IMR-90 (cell line): ENCODE measurements at regions not wholly inside any gene's neighbourhood (a gene's known extent, or its start where the extent isn't known, plus 50 kb on each side); places are given as distances from the start of the nearest gene placed in this dataset.

Experiments used
- BHLHE40 ChIP-seq: fragments of 150-350 bp; IDR thresholded peaks from 2 replicates; pipeline ENCODE4 v1.6.1; 2016; ENCODE audit warnings: mild to moderate bottlenecking, low read depth, low read length
- CEBPB ChIP-seq: IDR thresholded peaks from 2 replicates; pipeline ENCODE4 v1.6.1; 2012; ENCODE audit warnings: low read depth, low read length, improper control_type of control experiment
- CTCF ChIP-seq: conservative IDR thresholded peaks from 2 replicates; pipeline ENCODE4 v1.5.1; 2012; ENCODE audit warnings: mild to moderate bottlenecking, low read depth, low read length, improper control_type of control experiment
- FOS ChIP-seq: fragments of 150-350 bp; IDR thresholded peaks from 2 replicates; pipeline ENCODE4 v1.6.1; 2016; ENCODE audit warnings: low read depth, low read length
- MAFK ChIP-seq: IDR thresholded peaks from 2 replicates; pipeline ENCODE4 v1.6.1; 2012; ENCODE audit warnings: low read depth, low read length, improper control_type of control experiment
- MAZ ChIP-seq: IDR thresholded peaks from 2 replicates; pipeline ENCODE4 v1.6.1; 2012; ENCODE audit warnings: low read depth, mild to moderate bottlenecking, low read length, improper control_type of control experiment, moderate library complexity, borderline replicate concordance
- MXI1 ChIP-seq: IDR thresholded peaks from 2 replicates; pipeline ENCODE4 v1.6.1; 2012; ENCODE audit warnings: low read depth, mild to moderate bottlenecking, low read length, moderate library complexity, borderline replicate concordance
- NFE2L2 ChIP-seq: fragments of 150-350 bp; IDR thresholded peaks from 2 replicates; pipeline ENCODE4 v1.6.1; 2016; ENCODE audit warnings: low read depth, mild to moderate bottlenecking, low read length
- POLR2A ChIP-seq: IDR thresholded peaks from 2 replicates; pipeline ENCODE4 v1.6.1; 2012; ENCODE audit warnings: mild to moderate bottlenecking, low read depth, low read length
- RAD21 ChIP-seq: IDR thresholded peaks from 2 replicates; pipeline ENCODE4 v1.6.1; 2012; ENCODE audit warnings: low read length, improper control_type of control experiment
- RFX5 ChIP-seq: IDR thresholded peaks from 2 replicates; pipeline ENCODE4 v1.8.0; 2012; ENCODE audit warnings: low read depth, mild to moderate bottlenecking, low read length, moderate library complexity
- SMC3 ChIP-seq: fragments of 150-350 bp; IDR thresholded peaks from 2 replicates; pipeline ENCODE4 v1.6.1; 2016; ENCODE audit warnings: low read depth, mild to moderate bottlenecking, antibody characterized with exemption, low read length, moderate library complexity
- TF ChIP-seq, protein P1 (sequence below): fragments of 150-350 bp; IDR thresholded peaks from 2 replicates; pipeline ENCODE4 v1.6.1; 2016; ENCODE audit warnings: low read depth, mild to moderate bottlenecking, low read length, moderate library complexity, borderline replicate concordance
- TF ChIP-seq, protein P2 (sequence below): fragments of 150-350 bp; IDR thresholded peaks from 2 replicates; pipeline ENCODE4 v1.6.1; 2017; ENCODE audit warnings: mild to moderate bottlenecking, antibody characterized with exemption, low read length, low read depth

- TF ChIP-seq CTCF (no peak), POLR2A (no peak), MAZ (no peak), MXI1 (no peak), RAD21 (no peak), FOS (no peak), CEBPB (no peak), MAFK (no peak), NFE2L2 (no peak), BHLHE40 (no peak), SMC3 (no peak), RFX5 (no peak)
- TF ChIP-seq, protein P1, sequence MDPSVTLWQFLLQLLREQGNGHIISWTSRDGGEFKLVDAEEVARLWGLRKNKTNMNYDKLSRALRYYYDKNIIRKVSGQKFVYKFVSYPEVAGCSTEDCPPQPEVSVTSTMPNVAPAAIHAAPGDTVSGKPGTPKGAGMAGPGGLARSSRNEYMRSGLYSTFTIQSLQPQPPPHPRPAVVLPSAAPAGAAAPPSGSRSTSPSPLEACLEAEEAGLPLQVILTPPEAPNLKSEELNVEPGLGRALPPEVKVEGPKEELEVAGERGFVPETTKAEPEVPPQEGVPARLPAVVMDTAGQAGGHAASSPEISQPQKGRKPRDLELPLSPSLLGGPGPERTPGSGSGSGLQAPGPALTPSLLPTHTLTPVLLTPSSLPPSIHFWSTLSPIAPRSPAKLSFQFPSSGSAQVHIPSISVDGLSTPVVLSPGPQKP = no peak
- TF ChIP-seq, protein P2, sequence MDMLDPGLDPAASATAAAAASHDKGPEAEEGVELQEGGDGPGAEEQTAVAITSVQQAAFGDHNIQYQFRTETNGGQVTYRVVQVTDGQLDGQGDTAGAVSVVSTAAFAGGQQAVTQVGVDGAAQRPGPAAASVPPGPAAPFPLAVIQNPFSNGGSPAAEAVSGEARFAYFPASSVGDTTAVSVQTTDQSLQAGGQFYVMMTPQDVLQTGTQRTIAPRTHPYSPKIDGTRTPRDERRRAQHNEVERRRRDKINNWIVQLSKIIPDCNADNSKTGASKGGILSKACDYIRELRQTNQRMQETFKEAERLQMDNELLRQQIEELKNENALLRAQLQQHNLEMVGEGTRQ = no peak
Measured at GRCh38 chr20:50313522-50313820, 122.8 kb downstream of the CEBPB start.
